GM04503 (cell line): ENCODE measurements at regions not wholly inside any gene's neighbourhood (a gene's known extent, or its start where the extent isn't known, plus 50 kb on each side); places are given as distances from the start of the nearest gene placed in this dataset.

Experiments
- DNase-seq: peaks from one replicate; pipeline ENCODE4 v3.0.0-alpha.2; 2012; ENCODE audit warnings: low read depth

- DNase-seq: no peak
These were observed 314.1 kb downstream of the MYCN start for GRCh38 chr2:16254356-16254965.

GRCh38 chr2:16253291-16253690 lies 312.9 kb downstream of the MYCN start:
- no peak for DNase-seq

GRCh38 chr2:16252891-16253290 lies 312.5 kb downstream of the MYCN start:
- no peak for DNase-seq

- DNase-seq: no peak
These were observed 311.9 kb downstream of the MYCN start for GRCh38 chr2:16252251-16252650.

- no peak for DNase-seq
These were observed 311.3 kb downstream of the MYCN start for GRCh38 chr2:16251511-16252225.

- no peak for DNase-seq
These were observed 310.5 kb downstream of the MYCN start for GRCh38 chr2:16250886-16251285.

GRCh38 chr2:16250466-16250865 lies 310.1 kb downstream of the MYCN start:
- no peak for DNase-seq

GRCh38 chr2:16250056-16250425 lies 309.7 kb downstream of the MYCN start:
- no peak for DNase-seq

- no peak for DNase-seq
These were observed 309.1 kb downstream of the MYCN start for GRCh38 chr2:16249246-16250055.

DNA sequence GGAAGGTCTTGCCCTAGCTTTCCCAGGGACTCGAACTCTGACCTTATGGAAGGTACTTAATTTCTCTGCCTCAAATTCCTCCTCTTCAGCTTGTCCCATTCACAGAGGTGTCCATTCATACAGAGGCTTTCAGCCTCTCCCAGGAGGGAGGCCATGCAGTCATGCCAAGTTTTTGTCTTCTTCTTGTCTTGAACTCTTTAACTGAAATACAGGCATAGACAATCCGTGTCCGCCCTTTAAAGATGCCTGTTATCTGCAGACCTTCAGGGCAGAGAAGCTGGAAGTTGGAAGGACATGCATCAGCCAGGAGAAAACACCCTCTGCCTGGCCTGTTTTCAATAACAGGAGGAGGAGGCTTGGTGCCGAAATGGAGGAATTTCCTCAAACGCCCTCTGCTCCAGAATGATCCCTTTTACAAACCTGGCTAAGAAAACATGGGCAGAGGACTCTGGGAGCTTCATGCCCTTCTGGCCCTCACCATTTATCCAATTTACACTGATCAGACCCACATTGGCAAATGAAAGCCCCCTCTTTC lies 308.3 kb downstream of the MYCN start:
- no peak for DNase-seq

- no peak for DNase-seq
These were observed 307.2 kb downstream of the MYCN start for GRCh38 chr2:16247326-16248122.

GRCh38 chr2:16246911-16247310 lies 306.6 kb downstream of the MYCN start:
- DNase-seq: no peak

- no peak for DNase-seq
These were observed 306.0 kb downstream of the MYCN start for GRCh38 chr2:16246281-16246850.

- DNase-seq: no peak
These were observed 305.2 kb downstream of the MYCN start for GRCh38 chr2:16245481-16246054.

DNA sequence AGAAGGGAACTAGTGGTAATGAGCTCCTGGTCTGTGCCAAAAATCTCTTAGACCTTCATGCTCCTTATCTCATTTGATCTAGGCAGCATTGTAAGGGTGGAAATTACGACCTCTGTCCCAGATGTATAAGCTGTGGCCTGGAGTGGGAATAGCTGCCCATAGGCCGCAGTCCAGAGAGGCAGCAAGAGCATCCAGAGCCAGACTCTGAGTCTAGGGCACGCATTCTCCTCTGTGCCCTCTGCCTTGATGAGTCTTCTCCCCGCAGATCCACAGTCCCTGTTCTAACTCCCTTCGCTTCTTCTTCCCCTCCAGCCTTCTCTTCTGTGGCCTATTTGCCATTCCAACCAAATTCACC lies 304.6 kb downstream of the MYCN start:
- no peak for DNase-seq

GRCh38 chr2:16244153-16244965 lies 304.0 kb downstream of the MYCN start:
- no peak for DNase-seq

DNA sequence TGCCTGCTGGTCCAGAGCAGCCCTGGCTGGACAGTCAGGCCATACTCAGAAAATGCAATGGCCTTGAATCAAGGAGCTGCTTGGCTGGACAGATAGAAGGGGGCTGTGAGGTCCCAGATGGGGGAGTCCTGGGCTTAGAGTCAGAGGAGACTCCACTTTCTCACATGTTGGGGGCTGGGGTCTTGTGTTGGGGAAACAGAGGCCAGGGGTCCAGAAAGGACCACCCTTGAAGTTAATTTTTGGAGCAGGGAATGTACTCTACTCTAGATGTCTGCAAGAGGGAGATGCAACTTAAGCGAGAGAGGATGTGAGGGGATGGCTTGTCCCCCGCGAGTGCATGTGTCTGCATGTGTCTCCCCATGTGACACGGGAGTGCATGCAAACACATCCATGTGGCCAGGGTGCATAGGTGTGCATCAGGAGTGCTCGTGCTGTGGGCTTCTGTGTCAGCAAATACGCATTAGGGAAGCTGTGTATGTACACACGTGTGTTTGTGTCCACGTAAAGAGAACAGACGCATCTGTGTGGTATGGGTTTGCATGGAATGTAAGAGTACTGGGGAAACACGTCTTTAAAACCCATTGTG lies 303.2 kb downstream of the MYCN start:
- no peak for DNase-seq

GRCh38 chr2:16242906-16243305 lies 302.6 kb downstream of the MYCN start:
- DNase-seq: no peak

DNA sequence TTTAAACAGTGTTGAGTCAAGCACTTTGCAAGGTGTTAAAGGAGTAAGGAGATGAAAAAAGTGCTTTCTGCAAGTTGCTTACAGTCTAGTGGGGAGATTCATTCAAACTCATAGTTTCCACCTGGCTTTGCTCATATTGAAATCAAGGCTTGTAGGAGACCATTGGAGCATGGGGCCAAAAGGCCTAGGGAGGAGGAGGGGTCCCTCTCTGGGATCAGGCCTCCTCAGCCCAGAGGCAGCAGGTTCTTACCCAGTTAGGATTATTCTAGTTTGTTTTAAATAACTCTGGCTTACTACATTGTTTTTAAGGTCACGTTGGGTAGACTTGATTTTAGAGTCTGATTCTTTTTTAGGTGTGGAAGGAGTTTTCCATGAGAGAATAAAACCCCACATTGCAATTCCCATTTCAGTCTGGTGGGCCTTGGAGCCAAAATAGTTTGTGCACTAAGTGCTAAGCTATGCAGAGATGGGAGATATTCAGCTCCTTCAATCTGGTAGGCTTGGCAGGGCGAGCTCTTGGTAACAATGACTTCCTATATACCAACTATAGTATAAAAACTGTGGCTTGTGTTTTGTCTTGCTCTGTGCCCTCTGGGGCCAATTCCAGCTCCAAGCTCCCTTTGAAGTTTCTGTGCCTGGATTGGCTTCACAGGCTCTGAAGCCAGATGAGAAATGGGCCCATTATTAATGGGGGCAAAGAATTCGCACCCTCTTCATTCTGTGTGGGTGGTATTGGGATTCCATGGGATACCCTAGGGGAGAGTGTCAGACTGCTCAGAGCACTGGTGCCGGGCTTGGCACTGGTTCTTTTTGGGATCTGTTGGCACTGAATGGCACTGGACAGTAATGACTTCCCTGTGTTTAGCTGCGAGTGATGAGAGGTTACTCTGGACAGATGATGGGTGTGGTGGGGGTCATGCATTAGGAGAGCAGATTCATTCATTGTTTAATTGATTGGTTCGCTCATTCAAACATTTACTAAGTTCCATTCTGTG lies 301.1 kb downstream of the MYCN start:
- DNase-seq: no peak
